Renal cortical epithelial cell (primary cell): ENCODE measurements at regions not wholly inside any gene's neighbourhood (a gene's known extent, or its start where the extent isn't known, plus 50 kb on each side); places are given as distances from the start of the nearest gene placed in this dataset.
"Not testable (repeated sequence)": the region's sequence is repeated elsewhere in the genome, so short reads cannot be mapped to it uniquely, and the experiment has no call there.

Experiments
- DNase-seq: peaks from one replicate; pipeline ENCODE4 v3.0.0-alpha.2; 2011; ENCODE audit warnings: low read depth

DNA sequence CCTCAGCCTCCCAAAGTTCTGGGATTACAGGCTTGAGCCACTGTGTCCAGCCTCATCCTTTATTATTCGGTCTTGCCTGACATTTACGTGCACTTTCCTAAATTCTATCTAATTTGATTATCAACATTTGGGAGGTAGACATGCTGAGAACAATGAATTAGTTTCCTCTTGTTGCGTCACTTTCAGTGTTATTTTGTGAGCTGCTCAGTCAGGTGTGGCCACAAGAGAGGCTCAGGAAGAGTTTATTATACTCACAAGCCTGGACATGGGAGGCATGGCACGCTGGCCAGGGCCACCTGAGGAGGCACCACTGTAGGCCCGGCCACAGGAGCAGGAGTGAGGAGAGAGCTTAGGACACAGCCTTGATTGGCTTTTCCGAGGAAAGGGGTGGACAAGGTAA is 59.7 kb upstream of the RBFOX2 start:
- peak; percentile 79 for DNase-seq

DNA sequence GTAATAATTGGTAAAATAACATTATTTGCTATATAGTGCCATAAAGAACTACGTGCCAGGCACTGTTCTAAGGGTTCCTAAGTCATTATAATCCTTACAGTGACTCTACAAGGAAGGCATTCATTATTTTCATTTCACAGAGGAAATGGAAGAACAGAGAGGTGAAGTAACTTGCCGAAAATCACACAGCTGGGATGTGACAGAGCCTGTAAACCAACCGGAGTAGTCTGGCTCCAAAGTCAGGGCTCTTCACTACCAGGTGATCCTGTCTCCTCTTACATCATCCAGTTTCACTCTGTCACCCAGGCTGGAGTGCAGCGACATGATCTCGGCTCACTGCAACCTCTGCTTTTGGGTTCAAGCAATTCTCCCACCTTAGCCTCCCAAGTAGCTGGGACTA is 59.2 kb upstream of the RBFOX2 start:
- DNase-seq: no peak

DNA sequence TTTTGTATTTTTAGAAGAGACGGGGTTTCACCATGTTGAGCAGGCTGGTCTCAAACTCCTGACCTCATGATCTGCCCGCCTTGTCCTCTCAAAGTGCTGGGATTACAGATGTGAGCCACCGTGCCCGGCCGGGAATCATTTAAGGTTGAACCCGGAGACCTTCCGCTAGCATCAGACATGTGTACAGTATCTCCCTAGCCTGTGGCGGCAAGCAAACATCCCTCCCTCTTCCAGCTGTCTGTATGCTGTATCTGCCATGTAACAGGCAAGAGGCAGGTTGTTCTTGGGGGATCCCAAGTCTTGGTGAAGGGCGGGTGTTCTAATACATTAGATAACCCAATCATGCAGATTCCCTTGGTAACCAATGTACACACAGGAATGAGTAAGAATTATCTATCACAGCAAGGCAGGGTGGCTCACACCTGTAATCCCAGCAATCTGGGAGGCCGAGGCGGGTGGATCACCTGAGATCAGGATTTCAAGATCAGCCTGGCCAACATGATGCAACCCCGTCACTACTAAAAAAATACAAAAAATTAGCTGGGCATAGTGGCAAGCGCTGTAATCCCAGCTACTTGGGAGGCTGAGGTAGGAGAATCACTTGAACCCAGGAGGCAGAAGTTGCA is 58.1 kb upstream of the RBFOX2 start:
- no peak for DNase-seq

DNA sequence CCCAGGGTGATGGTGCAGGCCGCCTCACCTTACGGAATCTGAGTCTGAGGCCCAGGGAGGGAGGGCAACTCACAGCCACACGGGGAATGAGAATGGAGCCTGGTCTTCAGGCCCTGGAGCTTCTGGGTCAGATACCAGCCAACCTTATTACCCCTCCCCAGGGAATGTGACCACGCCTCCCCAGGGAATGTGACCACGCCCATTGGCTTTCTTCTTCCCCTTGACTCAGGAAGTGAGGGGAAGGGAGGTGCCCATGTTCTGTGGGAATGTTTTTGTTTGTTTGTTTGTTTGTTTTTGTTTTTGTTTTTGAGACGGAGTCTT is 57.5 kb upstream of the RBFOX2 start:
- DNase-seq: no peak

DNA sequence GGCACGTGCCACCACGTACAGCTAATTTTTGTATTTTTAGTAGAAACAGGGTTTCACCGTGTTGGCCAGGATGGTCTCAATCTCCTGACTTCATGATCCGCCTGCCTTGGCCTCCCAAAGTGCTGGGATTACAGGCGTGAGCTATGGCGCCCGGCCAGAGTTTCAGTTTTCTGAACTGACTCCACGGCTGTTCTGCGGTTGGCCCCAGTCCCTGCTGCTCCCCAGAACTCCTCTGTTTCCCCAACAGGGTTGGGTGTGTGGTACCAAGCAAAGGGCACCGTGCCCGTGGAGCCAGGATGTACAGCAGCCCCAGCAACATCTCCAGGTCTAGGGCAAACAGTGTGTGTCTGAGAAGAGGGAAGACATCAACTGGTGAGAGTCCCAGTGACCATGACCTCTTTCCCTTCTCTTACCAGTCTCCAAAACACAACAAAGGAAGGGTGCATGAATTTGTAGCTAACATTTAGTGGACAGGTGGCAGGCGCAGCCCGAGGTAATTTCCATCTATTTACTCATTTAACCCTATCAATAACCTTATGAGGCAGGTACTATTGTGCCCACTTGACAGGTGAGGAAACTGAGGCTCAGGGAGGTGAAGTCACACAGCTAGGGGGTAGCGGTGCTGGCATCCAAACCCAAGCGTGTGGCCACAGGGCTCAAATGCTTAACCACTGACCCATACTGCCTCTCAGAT is 57.0 kb upstream of the RBFOX2 start:
- DNase-seq: no peak

DNA sequence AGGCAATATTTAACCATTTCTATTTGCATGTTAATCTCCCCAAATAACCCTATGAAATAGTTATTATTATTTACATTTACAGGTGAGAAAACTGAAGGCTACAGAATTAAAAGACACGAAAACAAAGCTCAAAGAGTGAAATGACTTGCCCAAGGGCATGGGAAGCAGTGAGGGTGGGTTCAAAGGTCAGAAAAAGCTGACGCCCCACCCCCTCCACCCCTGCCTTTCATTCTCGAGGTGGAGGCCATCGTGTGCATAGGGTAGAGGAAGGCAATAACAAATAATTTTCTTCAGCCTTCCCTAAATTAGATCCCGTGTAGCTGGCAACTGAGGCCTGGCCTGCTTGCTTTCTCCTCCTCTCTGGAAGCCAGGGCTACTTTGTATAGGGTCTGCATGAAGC is 56.1 kb upstream of the RBFOX2 start:
- no peak for DNase-seq

DNA sequence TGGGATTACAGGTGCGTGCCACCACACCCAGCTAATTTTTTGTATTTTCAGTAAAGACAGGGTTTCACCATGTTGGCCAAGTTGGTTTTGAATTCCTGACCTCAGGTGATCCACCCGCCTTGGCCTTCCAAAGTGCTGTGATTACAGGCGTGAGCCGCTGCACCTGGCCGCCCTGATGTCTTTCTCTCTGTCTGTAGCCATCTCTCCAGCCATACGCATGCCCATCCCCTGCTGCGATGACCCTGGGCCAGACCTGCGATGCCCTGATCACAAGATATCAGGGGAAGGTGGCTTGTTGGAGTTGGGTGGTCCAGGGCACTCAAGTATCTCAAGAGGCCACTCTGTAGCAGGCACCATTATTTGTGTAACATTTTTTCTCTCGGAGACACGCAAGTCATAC is 54.4 kb upstream of the RBFOX2 start:
- no peak for DNase-seq

DNA sequence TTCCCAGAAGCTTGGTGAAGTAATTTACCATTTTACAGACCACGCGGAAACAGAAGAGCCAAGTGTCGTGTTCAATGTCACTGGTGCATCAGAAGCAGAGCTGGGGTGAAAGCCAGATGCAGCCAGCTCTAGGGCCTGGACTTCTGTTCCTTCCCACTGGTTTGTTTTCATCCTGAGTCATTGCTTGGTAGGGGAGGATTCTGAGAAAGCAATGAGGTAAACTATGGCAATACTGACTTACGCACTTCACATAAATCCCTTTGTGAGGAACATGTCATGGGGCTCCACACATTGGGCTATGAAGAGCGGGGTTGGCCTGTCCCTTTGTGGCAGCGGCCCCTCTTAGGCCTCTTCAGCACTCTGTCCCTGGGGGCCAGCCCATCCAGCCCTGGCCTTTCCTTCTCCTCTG is 52.4 kb upstream of the RBFOX2 start:
- peak; percentile 88 for DNase-seq

DNA sequence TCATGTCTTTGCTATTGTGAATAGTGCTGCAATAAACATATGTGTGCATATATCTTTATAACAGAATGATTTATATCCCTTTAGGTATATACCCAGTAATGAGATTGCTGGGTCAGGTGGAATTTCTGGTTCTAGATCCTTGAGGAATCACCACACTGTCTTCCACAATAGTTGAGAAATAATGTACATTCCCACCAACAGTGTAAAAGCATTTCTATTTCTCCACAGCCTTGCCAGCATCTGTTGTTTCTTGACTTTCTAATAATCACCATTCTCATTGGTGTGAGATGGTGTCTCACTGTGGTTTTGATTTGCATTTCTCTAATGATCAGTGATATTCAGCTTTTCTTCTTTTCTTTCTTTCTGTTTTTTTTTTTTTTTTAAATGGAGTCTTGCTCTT is 51.7 kb upstream of the RBFOX2 start:
- not testable (repeated sequence) for DNase-seq

DNA sequence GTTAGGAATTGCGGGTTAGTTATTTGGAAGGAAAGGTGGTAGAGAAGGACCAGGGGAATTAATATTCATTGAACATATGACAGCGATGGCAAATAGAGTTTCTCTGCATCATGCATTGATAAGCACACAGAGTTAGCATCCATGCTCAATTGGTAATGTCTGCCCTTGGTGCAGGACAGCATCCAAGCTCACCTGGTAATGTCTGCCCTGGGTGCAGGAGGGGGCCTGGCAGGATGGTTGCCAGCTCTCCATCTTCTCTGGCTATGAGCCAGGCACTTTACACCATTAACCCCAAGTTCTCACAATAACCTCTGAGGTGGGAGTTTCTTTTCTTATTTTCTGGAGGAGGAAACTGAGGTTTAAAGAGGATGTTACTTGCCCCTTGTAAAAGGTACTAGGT is 50.4 kb upstream of the RBFOX2 start:
- no peak for DNase-seq
